ENCODE measurements at regions not wholly inside any gene's neighbourhood (a gene's known extent, or its start where the extent isn't known, plus 50 kb on each side); places are given as distances from the start of the nearest gene placed in this dataset.

- DNase-seq (ENCODE audit: low read depth): no peak
Measured at GRCh38 chr14:101189962-101190560, 286.5 kb upstream of the RTL1 start.

DNA sequence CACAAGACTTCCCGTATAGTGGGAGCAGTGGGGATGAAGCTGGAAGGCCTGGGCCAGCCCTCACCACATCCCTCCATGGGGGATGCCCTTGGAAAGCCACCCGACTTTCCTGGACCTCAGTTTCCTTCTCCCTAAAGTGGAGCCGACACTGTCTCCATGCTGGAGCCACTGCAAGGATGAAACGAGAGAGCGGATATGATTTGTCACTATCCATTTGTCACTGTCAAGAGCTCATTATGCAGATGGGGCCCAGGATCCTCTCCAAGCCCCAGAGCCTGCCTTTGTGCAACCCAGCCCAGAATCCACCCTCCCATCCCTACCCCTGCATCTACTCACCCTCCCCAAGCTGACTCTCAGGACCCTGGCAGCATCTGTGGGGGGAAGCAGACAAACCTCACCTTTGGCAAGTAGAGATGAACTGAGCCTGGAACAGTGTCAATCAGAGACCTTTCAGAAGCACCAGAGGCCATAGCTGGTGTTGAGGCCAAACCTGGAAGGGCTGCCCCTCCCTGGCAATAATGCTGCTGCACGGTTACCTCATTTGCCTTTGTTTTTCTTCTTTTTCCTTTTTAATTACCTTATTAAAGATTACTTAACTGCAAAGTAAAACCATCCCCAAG lies 287.7 kb upstream of the RTL1 start:
- DNase-seq (ENCODE audit: low read depth): no peak

DNA sequence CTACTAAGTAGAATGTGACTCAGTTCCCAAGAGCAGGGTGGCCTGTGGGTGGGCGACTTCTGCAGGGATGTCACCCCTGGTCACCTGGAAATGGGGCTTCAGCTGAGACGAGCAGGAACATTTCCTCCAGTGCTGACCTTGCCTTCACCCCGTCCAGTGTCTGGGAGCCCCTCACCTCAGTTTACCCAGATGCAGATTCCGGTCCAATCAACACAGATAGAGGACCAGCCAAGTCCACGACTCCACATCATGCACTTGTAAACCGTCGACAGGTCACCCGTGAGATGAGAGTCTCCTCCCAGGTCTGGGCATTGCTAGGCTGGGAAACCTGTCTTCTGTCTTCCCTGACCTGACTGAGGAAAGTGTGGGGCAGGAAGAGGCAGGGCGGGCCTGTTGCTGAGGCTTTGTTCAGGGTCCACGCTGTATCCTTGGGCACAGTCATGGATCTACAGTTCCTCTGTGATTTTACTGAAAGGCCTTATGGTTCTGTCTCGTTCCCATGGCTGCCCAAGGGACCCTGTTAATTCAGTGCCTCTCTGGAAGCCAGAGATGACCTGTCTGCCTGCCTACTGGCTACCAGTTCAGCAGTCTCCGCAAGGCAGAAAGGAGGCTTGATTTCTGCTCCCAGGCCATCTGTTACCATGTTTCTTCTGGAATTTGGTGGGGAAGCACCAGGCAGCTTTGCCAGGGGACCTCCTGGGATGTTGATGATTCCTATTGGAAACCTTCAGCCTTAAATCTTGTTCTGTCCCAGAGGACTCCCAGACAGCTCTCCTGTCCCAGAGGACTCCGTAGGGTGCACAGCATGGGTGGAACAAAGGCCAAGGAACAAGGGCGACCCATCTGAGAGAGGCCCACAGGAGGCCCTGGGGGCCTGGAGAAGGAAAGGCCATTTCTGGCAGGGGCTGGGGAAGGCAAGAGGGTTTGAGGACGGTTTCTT lies 288.5 kb upstream of the RTL1 start:
- DNase-seq (ENCODE audit: low read depth): no peak

DNA sequence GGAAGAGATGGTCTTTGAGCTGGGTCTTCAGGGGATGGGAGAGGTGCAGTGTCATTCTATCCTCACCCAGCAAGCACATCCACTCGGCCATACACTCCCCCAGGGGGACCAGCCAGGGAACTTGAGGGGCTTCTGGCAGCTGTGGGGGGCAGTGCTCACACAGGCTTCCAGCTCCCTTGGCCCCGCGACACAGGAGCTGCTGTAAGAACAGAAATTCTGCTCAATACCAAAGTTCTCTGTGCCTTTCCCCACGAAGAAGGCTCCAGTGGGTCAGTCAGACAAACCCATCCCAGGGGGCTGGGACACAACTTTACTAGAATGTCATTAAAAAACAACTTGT lies 289.1 kb upstream of the RTL1 start:
- DNase-seq (ENCODE audit: low read depth): no peak

GRCh38 chr14:101193106-101193844 lies 289.8 kb upstream of the RTL1 start:
- DNase-seq (ENCODE audit: low read depth): no peak

DNA sequence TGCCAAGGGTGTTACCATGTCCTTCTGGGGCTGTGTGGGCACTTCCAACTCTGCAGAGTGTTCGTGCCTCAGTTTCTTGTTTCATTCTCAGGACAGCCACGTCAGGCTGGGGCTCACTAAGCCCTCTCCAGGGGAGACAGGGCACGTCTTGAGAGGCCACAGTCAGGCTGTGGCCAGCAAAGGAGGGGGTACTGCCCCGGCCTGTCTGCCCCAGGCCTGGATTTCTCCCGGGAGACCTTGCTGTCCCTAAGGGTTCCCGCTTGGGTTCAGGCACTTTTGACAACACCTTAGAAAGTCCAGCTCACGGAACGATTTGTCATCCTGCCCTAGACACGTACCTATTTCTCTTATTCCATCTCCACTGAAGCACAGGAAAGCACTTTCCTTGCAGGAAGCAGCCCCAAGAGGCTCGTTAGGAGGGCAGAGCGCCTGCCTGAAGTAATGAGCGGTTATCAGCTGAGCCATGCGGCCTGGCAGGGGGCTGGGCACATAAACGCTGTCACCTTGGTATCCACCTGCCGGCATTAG lies 290.4 kb upstream of the RTL1 start:
- DNase-seq (ENCODE audit: low read depth): no peak

GRCh38 chr14:101194373-101195308 lies 291.1 kb upstream of the RTL1 start:
- no peak for DNase-seq (ENCODE audit: low read depth)

DNA sequence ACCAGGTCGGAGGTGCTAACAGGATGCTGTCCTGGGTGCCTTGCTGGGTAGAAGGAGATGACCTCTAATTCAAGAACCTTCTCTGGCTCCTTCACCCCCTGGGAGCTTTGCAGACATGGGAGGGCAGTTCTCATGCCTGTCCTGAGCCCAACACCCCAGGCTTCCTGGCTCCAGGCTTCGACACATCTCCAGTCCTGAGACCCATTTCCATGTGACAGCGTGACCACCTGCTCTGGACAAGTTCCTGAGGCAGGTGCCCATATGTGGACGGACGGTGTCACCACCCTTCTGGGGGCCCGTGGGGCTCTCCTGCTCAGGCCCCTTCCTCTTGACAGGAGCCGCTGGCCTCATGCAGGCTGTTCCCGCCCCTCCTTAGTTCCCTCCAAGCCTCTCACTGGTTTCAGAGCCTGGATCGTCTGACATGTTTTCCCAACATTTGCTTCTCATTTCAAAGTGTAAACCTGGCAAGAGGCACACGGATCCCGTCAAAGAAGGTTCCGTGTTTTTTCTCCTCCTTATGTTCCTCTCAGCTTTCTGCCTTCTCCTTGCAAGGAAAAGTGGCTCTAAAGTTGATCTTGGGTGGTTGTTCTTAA lies 291.9 kb upstream of the RTL1 start:
- DNase-seq (ENCODE audit: low read depth): no peak

DNA sequence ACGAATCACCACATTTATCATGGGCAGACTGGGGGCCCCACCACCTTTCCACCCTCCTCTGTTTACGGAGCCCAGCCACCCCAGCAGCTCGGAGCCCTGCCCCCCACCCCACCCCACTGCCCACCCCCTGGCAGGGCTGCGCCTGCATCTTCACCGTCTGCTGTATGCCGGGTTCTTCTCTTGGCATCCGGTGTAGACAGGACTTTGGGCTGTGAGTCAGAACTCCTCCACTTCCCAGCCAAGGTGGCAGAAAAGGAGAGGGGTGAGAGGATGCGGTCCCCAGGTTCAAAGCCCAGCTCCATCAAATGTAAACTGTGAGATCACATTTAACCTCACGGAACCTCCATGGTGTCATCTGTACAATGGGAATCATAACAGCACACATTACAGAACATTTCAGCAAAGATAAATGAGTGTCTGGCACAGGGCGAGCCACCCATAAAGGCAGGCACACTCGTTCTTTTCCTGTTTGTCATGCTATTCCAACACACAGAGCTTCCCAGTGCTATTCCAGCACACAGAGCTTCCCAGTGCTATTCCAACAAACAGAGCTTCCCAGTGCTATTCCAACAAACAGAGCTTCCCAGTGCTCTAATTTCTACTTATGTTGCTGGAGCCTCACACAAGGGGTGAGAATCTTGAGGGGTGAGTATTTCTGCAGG lies 292.7 kb upstream of the RTL1 start:
- no peak for DNase-seq (ENCODE audit: low read depth)

DNA sequence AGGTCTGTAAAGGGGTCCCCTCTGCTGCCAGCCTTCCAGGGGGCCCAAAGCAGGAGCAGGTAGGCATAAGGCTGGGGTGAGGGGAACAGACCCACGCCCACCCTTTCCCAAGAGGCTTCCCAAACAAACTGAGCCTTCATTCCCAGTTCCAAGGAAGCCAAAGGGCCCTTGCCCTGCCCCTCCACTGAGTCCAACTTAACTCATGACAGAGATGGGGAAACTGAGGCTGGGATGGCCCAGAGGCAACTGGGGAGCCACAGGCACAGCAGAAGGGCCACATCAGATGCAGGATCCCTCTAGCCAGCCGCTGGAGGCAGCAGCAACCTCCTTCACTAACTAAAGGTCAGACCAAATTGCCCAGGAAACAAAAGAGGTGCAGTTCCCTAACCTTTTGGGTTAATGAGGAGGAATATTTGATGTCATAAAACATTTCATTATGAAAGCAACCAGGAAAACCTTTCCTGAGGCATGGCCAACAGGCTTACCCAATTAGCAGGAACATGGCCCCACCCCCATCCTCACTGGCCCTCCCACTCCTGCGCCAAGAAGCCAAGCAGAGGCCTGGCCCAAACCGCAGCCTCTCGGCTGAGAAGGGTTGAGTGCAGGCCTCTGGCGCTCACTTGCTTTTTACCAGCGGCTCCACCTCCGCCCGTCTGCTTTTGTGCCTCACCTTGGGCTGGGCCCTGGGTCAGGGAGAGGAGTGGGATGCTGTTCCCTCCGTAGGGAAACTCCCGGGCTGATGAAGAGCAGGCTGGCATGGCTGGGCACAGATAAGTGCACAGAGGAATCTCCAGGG lies 293.5 kb upstream of the RTL1 start:
- no peak for DNase-seq (ENCODE audit: low read depth)

DNA sequence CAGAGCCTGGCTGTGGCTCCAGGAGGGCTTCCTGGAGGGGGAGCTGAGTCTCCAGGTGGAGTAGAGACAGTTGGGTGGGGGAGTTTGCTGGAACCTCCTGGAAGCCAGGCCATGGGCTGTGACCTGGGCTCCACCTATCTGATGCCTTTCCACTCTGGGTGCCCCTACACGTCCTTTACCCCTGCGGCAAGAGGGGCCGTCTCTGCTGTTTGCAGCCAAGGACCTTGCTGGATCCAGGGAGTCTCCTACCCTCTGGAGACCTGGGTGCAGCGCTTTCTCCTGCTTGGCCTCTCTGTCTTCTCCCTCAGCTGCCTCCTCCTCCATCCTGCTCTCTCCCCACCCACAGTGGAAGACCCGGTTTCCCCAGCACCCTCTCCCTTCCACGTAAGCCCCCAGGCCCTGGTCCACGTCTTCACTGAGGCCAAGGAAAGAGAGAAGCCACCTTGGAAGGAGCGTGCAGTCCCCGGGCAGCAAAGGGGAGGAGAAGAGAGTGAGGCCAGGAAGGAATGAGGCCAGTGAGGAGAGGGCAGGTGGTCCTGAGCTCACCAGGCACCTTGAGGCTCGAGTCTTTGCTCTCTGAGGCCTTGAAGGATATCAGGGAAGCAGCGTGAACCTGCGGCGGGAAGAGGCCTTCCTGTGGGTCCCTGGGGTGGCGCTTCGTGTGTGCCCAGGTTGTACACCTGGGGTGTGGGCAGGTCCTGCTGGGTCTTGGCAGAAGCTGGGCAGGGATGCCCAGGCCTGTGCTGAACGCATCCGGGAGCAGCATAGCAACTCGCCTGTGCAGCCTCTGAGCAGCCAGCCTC lies 294.3 kb upstream of the RTL1 start:
- DNase-seq (ENCODE audit: low read depth): no peak

- DNase-seq (ENCODE audit: low read depth): no peak
Measured at GRCh38 chr14:101198398-101199027, 295.0 kb upstream of the RTL1 start.

DNA sequence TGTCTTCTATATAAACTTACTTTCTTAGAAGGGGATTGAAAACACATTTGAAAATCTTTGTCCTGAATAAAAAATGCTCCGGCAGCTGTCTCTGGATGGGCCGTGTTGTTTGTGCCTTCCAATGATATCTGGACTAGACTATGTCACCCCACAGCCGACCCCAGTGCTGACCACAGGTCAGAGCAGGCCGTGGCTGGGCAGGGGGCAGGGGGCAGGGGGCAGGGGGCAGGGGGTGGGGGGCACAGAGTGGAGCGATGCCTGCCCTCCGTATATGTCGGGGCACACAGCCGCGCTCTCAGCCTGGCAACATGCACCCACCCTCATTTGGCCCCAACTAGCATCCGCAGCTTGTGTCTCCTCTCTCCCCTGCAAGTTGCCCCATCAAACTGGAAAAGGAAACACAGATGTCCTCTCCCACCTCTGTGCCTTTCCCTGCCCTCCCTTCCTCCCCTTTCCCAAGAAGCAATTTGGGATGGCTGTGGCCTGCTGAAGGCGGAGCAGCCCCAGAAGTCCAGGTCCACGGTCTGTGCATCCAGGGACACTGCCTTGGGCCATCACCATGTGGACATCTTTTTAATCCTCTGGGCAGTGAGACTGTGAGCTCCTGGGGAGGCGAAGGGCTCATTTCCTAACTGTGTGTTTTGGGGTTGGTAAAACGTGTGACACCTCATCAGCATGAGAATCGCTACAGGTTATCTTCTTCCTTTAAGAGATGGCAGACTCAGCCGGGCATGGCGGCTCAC lies 295.7 kb upstream of the RTL1 start:
- DNase-seq (ENCODE audit: low read depth): no peak

GRCh38 chr14:101200008-101200649 lies 296.6 kb upstream of the RTL1 start:
- DNase-seq (ENCODE audit: low read depth): no peak

DNA sequence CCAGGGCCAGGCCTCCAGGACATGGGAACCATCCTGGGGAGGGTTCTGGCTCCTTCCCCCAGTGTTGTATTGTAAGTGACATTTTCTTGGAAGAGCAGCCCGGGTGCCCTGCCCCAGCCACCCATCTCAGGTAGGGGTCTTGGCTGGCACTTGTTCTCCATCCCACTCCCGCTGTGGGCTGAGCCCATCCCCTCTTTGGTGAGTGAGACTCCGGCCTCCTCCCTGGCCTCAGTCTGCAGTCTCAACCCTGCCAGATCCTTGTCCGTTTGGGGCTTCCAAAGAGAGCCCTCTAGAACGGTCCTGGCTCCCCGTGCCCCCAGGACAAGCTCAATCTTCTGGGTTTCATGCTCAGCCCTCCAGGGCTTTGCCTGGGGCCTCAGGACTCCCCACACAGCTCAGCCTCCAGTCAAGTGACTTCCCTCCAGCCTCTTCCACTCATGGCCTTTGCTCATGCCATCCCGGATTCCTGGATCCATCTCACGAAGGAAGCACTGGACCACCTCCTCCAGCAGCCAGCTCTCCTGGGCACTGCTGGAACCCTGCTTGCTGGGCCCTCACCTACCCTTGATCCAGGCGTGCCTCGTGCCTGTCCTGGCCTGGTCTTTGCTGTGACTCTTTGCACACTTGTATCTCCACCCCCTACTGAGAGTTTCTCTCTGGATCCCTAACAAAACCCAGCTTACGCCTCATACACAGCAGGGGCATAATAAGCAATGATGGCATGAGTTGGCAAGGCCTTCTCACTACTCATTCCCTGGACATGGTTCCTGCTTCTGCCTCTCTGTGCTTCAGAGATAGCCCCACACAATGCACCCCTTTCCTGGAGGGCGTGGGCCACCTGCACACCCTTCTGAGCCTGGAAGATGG lies 297.4 kb upstream of the RTL1 start:
- DNase-seq (ENCODE audit: low read depth): no peak
